HepG2 (cell line): ENCODE measurements at regions not wholly inside any gene's neighbourhood (a gene's known extent, or its start where the extent isn't known, plus 50 kb on each side); places are given as distances from the start of the nearest gene placed in this dataset.

Source experiments
- ATAC-seq: fragments of 200-7000 bp; cut with Tn5 transposase; 3 replicates; pipeline ENCODE4 v1.9.1; 2020; ENCODE audit warnings: mild to moderate bottlenecking, moderate library complexity
- BruUV-seq: library from RNA; stranded (reverse); fragments of 400-500 nt; replicated peaks from 2 replicates; lab custom pipeline; 2021; lab: Mats Ljungman, UMichigan
- CTCF ChIA-PET: fragments of 300-600 bp; formaldehyde crosslinking; extraction: SDS; loops from one replicate; lab custom pipeline; 2021; ENCODE audit warnings: low total read pairs, inconsistent platforms, low intra/inter-chr PET ratio; lab: Yijun Ruan, JAX
- POLR2A ChIA-PET: fragments of 350-600 bp; sonication (Branson Sonifier 250); formaldehyde crosslinking; loops from one replicate; lab custom pipeline; 2020; ENCODE audit warnings: antibody characterized with exemption, inconsistent platforms; lab: Yijun Ruan, JAX
- DNase-seq: peaks from one replicate; pipeline ENCODE4 v3.0.0-alpha.2; 2015; ENCODE audit warnings: low spot score
- FAIRE-seq: peaks from 3 replicates; lab custom pipeline; 2011; peaks lifted over from hg19 to GRCh38; lab: Jason Lieb, UNC
- H2AFZ ChIP-seq: one replicate; pipeline ENCODE4 v1.6.1; 2011; ENCODE audit warnings: low read length, inconsistent platforms
- H3K27ac ChIP-seq: fragments of 300-600 bp; 3 replicates; pipeline ENCODE4 v1.8.0; 2011; ENCODE audit warnings: mixed run types, mild to moderate bottlenecking, mixed read lengths, low read length, inconsistent platforms; ENCODE audit not compliant: insufficient read depth; ENCODE audit errors: extremely low read length
- H3K27me3 ChIP-seq, 2 experiments: fragments of 200-600 bp in 1 of 2; 2 replicates in 1 of 2; 3 replicates in 1 of 2; pipeline versions ENCODE4 v1.6.0 to v1.8.0; 2011; ENCODE audit warnings: low read length in 2 of 2, mild to moderate bottlenecking in 2 of 2, moderate library complexity in 2 of 2, inconsistent platforms in 1 of 2; ENCODE audit not compliant: insufficient read depth in 2 of 2, control insufficient read depth in 1 of 2
- H3K36me3 ChIP-seq, 2 experiments: fragments of 200-600 bp in 1 of 2; replicated peaks in 1 of 2; 2 replicates in 1 of 2; 3 replicates in 1 of 2; pipeline versions ENCODE4 v1.5.1 to v1.8.0; 2011; ENCODE audit warnings: low read length in 2 of 2, inconsistent platforms in 1 of 2; ENCODE audit not compliant: insufficient read depth in 2 of 2, control insufficient read depth in 1 of 2
- H3K4me1 ChIP-seq: 2 replicates; pipeline ENCODE4 v1.5.1; 2012; ENCODE audit warnings: low read length, inconsistent platforms; ENCODE audit not compliant: insufficient read depth
- H3K4me2 ChIP-seq: 2 replicates; pipeline ENCODE4 v1.6.0; 2011; ENCODE audit warnings: low read depth, low read length, inconsistent platforms
- H3K4me3 ChIP-seq, 3 experiments: fragments of 200-600 bp in 1 of 3; sonication (generic), shearing (Covaris generic) in 1 of 3; replicated peaks in 1 of 3; 2 replicates each; pipeline ENCODE4 v1.5.1; 2011 to 2016; ENCODE audit warnings: low read length in 3 of 3, inconsistent platforms in 2 of 3, low read depth in 2 of 3, mild to moderate bottlenecking in 2 of 3, control low read depth in 1 of 3, mixed read lengths in 1 of 3; ENCODE audit not compliant: insufficient read depth in 1 of 3
- H3K79me2 ChIP-seq: one replicate; pipeline ENCODE4 v1.6.1; 2011; ENCODE audit warnings: low read length, inconsistent platforms; ENCODE audit not compliant: insufficient read depth
- H3K9ac ChIP-seq: 2 replicates; pipeline ENCODE4 v1.6.0; 2011; ENCODE audit warnings: mild to moderate bottlenecking, low read depth, low read length, inconsistent platforms; ENCODE audit not compliant: insufficient read depth
- H3K9me3 ChIP-seq: 2 replicates; pipeline ENCODE4 v1.5.1; 2012; ENCODE audit warnings: mild to moderate bottlenecking, low read length
- H4K20me1 ChIP-seq: 2 replicates; pipeline ENCODE4 v1.6.0; 2011; ENCODE audit warnings: inconsistent platforms, mild to moderate bottlenecking, low read length, moderate library complexity; ENCODE audit not compliant: insufficient read depth
- AKNA ChIP-seq: sonication (generic); formaldehyde crosslinking; IDR thresholded peaks from 2 replicates; pipeline ENCODE4 v1.4.0; 2020; ENCODE audit warnings: missing genetic modification reagents, borderline replicate concordance
- BRD4 ChIP-seq: sonication (generic); formaldehyde crosslinking; IDR thresholded peaks from 2 replicates; pipeline ENCODE4 v1.4.0; 2020; ENCODE audit warnings: missing genetic modification reagents
- CHCHD3 ChIP-seq: sonication (generic); formaldehyde crosslinking; IDR thresholded peaks from 2 replicates; pipeline ENCODE4 v1.8.0; 2022; ENCODE audit warnings: mild to moderate bottlenecking, missing genetic modification reagents, moderate library complexity
- ETV5 ChIP-seq: IDR thresholded peaks from 2 replicates; pipeline ENCODE4 v1.6.1; 2018; ENCODE audit warnings: missing biosample characterization, missing genetic modification reagents, inconsistent platforms, borderline replicate concordance
- GATA4 ChIP-seq: sonication (generic); IDR thresholded peaks from 2 replicates; pipeline ENCODE4 v1.6.1; 2016; ENCODE audit warnings: antibody characterized with exemption, low read depth, borderline replicate concordance
- KDM5B ChIP-seq: sonication (generic); formaldehyde crosslinking; IDR thresholded peaks from 2 replicates; pipeline ENCODE4 v1.4.0; 2020; ENCODE audit warnings: missing genetic modification reagents, mild to moderate bottlenecking, borderline replicate concordance
- PHF5A ChIP-seq: IDR thresholded peaks from one replicate; pipeline ENCODE4 v1.6.1; 2018; ENCODE audit warnings: low read depth, missing genetic modification reagents; ENCODE audit not compliant: unreplicated experiment
- ZBTB44 ChIP-seq: sonication (generic); formaldehyde crosslinking; IDR thresholded peaks from 2 replicates; pipeline ENCODE4 v1.4.0; 2020; ENCODE audit warnings: missing genetic modification reagents
- WGBS: methylation state at CpG from one replicate; pipeline ENCODE4 v1.1.6; 2017; ENCODE audit warnings: low lambda C conversion rate; 5-methylcytosine and 5-hydroxymethylcytosine counted together
- in situ Hi-C: cut with HindIII; loops from 2 replicates; pipeline ENCODE4 v1.10.0; 2017; ENCODE audit warnings: low pct_unique_long_range_greater_than_20kb; ENCODE audit not compliant: extremely low pct_ligation_motif_present
- intact Hi-C: fragments of 100-400 bp; cut with micrococcal nuclease; formaldehyde crosslinking; loops from one replicate; pipeline ENCODE4 v1.10.0; 2022; ENCODE audit not compliant: unreplicated experiment
- TF ChIP-seq, protein P1 (sequence below): sonication (generic); formaldehyde crosslinking; IDR thresholded peaks from 2 replicates; pipeline ENCODE4 v1.8.0; 2022; ENCODE audit warnings: low read depth, missing genetic modification reagents
- TF ChIP-seq, protein P2 (sequence below): sonication (generic); formaldehyde crosslinking; IDR thresholded peaks from 2 replicates; pipeline ENCODE4 v1.4.0; 2020; ENCODE audit warnings: mild to moderate bottlenecking, missing genetic modification reagents

DNA sequence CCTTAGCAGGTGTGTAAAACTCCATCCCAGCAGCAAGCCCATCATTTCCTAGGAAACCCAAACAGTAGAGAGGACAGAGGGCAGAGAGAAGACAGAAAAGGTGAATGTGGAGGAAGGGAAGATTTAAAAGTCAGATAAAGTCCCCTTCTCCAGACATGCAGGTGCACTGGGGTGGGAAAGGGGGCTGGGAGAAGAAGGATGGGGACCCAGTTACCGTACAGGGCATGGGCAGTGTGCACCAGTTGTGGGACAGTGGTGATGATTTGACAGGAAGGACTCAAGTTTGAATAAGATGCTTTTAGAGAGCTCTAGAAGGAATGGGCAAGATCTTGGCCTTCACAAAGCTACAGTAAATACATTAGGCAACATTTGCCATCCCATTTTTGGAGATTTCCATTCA lies 110.7 kb upstream of the PLXNA4 start (continued):
- TF ChIP-seq ZBTB44 (CRISPR knock-in tag) (no peak), ETV5 (CRISPR knock-in tag) (no peak), CHCHD3 (no peak), PHF5A (CRISPR knock-in tag) (no peak), GATA4 (no peak), KDM5B (CRISPR knock-in tag) (no peak), BRD4 (CRISPR knock-in tag) (no peak)
- TF ChIP-seq, protein P1, sequence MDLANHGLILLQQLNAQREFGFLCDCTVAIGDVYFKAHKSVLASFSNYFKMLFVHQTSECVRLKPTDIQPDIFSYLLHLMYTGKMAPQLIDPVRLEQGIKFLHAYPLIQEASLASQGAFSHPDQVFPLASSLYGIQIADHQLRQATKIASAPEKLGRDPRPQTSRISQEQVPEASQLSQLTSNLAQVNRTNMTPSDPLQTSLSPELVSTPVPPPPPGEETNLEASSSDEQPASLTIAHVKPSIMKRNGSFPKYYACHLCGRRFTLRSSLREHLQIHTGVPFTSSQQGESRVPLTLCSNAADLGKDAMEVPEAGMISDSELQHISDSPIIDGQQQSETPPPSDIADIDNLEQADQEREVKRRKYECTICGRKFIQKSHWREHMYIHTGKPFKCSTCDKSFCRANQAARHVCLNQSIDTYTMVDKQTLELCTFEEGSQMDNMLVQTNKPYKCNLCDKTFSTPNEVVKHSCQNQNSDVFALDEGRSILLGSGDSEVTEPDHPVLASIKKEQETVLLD (CRISPR knock-in tag) = no peak
- TF ChIP-seq, all 625 proteins: peak for 0

DNA sequence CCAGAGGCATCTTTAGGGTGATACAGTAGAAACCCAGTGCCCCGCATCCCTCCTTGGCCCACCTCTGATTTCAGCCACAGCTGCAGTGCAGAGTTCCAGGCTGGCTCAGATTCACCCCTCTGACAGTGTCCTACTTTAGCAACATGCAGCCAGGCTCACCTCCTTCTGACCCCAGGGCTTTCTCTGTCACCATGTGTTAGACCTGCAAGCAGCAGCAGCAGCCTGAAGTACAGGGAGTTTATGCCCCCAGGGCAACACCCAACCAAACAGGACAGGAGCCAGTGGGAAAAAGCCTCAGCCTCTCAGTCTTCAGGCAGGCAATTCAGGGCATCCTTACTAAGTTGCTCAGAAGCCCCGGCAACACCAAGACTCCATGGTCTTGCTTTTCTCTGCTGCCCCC lies 109.0 kb upstream of the PLXNA4 start:
- no peak for FAIRE-seq
- Histone ChIP-seq H4K20me1 (no peaks in the 10 kb centered on the region), H3K27ac (no peak overlapping the region), H3K79me2 (no peaks in the 10 kb centered on the region), H2AFZ (no peak overlapping the region), H3K4me1 (no peaks in the 10 kb centered on the region), H3K4me3 (no peak overlapping the region), H3K36me3 (no peaks in the 10 kb centered on the region), H3K9me3 (no peaks in the 10 kb centered on the region), H3K9ac (no peak overlapping the region), H3K27me3 (peaks cover 0 to 25% of the 10 kb centered on the region in 2 experiments; a peak in 1 of 5 replicates), H3K4me2 (no peak overlapping the region)
- ATAC-seq = no peak
- no peak for DNase-seq
- in situ Hi-C loops (no loop called here), intact Hi-C loops (no loop called here)
- no TSS peak for BruUV-seq
- POLR2A ChIA-PET = interaction anchor here (0.8 kb wide), 1 partner anchor 397 kb away, joined by 5 read pairs; the partner anchor contains the start of gene CHCHD3
- CTCF ChIA-PET = no interaction called here
- 83% methylated on average over 1 of the region's 2 CpGs for WGBS
- no peak for TF ChIP-seq AKNA (CRISPR knock-in tag)
- TF ChIP-seq, protein P2, sequence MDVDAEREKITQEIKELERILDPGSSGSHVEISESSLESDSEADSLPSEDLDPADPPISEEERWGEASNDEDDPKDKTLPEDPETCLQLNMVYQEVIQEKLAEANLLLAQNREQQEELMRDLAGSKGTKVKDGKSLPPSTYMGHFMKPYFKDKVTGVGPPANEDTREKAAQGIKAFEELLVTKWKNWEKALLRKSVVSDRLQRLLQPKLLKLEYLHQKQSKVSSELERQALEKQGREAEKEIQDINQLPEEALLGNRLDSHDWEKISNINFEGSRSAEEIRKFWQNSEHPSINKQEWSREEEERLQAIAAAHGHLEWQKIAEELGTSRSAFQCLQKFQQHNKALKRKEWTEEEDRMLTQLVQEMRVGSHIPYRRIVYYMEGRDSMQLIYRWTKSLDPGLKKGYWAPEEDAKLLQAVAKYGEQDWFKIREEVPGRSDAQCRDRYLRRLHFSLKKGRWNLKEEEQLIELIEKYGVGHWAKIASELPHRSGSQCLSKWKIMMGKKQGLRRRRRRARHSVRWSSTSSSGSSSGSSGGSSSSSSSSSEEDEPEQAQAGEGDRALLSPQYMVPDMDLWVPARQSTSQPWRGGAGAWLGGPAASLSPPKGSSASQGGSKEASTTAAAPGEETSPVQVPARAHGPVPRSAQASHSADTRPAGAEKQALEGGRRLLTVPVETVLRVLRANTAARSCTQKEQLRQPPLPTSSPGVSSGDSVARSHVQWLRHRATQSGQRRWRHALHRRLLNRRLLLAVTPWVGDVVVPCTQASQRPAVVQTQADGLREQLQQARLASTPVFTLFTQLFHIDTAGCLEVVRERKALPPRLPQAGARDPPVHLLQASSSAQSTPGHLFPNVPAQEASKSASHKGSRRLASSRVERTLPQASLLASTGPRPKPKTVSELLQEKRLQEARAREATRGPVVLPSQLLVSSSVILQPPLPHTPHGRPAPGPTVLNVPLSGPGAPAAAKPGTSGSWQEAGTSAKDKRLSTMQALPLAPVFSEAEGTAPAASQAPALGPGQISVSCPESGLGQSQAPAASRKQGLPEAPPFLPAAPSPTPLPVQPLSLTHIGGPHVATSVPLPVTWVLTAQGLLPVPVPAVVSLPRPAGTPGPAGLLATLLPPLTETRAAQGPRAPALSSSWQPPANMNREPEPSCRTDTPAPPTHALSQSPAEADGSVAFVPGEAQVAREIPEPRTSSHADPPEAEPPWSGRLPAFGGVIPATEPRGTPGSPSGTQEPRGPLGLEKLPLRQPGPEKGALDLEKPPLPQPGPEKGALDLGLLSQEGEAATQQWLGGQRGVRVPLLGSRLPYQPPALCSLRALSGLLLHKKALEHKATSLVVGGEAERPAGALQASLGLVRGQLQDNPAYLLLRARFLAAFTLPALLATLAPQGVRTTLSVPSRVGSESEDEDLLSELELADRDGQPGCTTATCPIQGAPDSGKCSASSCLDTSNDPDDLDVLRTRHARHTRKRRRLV = no peak
